HG03575 (cell line): ENCODE measurements at regions not wholly inside any gene's neighbourhood (a gene's known extent, or its start where the extent isn't known, plus 50 kb on each side); places are given as distances from the start of the nearest gene placed in this dataset.
"Not testable (repeated sequence)": the region's sequence is repeated elsewhere in the genome, so short reads cannot be mapped to it uniquely, and the experiment has no call there.

Source experiments
- ATAC-seq: cut with Tn5 transposase; IDR thresholded peaks from one replicate; pipeline ENCODE4 v1.9.1; 2021; ENCODE audit not compliant: unreplicated experiment, insufficient number of reproducible peaks, low FRiP score; ENCODE audit errors: extremely low read depth

DNA sequence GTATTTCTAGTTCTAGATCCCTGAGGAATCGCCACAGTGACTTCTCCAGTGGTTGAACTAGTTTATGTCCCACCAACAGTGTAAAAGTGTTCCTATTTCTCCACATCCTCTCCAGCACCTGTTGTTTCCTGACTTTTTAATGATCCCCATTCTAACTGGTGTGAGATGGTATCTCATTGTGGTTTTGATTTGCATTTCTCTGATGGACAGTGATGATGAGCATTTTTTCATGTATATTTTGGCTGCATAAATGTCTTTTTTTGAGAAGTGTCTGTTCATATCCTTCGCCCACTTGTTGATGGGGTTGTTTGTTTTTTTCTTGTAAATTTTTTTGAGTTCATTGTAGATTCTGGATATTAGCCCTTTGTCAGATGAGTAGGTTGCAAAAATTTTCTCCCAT, 223.2 kb upstream of the MINDY3 start:
- not testable (repeated sequence) for ATAC-seq

DNA sequence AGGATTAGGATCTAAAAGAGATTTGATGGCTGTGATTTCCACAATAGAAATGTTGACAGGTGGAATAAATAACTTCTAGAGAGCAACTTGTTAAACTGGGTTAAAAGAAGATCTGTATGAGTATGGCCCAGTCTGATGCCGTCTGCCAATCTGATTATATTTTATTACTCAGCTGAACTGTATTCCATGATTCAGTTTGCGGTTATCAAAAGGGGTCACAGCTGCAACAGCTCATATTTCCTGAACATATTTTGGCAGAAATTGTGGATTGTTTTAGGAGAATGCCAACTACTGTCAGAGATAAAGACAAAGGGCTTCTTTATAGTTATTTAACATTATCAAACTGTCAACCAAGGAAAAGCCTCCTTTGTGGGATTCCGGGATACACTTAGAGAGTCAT, 244.8 kb upstream of the MINDY3 start:
- ATAC-seq, result no peak

DNA sequence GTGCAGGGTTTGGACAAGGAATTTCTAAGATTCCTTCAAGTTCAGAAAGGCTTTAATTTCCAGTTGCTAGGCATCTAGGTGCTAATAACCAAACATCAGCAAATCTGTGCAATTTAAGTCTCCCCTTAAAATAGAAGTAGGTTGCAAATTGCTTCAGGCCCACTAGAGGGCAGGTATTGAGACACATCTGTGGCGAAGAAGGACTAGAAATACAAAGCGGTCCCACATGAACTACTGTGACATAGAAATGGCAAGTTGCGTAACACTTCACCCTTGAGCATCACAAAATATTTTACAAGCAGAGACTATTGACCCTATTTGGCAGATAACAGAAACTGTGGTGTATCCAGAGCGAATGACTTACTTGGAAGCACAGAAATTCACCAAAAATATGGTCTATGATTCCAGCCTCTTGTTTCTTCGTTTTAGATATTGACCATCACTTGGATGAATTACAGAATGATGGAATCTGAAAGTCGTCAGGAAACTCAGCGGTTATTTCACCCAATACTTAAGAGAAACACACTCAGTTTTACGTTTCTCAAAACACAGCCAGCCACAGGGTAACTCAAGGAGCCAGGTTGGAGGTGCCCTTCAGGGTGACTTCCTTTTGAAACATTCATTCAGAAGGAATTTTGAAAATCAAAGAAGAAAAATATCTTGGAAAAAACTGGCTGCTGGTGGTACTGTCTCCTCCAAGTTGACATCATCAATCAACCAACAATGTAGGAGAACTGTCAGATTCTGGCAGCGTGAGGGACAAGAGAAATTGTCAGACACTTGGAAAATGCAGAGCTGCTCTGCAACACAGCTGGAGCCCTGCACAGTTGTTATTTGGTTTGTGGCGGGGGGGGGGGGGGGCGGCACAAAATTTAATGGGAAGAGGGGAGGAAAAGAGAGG, 256.3 kb upstream of the MINDY3 start:
- ATAC-seq, result no peak

DNA sequence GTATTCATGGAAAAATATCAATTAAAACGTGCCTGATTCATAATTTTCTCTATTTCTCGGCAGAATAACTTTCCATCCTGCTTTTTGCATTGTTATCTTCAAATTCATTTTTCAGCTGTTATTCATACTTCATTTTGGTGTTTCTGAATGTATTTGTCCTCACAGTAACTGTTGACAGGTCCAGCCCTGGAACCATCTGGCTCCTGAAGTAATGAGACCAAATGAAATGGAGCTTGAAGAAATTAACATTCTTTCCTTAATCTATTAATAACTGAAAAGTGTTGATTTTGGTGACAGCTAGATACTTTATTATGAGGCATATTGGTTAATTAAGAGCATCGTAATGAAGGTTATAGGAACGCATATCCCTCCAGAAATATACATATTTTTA, 257.0 kb upstream of the MINDY3 start:
- no peak for ATAC-seq

DNA sequence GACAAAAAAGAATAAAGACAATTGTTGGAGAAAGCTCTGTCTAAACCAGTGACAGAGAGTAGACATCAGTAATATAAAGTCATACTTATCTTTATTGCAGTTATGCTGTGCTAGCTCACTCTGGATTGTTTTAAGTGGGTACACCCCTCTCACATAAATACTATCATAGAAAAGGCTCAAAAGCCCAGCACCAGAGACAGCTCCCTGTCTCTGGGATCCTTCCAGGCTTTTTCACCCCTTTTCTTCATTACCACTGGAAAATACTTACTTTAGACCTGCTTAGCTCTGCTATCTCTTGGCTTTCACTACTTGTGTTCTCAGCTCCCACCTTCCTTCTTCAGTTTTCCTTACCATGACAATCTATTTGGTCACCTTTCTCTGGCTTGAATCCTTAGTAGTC, 259.1 kb upstream of the MINDY3 start:
- no peak for ATAC-seq

DNA sequence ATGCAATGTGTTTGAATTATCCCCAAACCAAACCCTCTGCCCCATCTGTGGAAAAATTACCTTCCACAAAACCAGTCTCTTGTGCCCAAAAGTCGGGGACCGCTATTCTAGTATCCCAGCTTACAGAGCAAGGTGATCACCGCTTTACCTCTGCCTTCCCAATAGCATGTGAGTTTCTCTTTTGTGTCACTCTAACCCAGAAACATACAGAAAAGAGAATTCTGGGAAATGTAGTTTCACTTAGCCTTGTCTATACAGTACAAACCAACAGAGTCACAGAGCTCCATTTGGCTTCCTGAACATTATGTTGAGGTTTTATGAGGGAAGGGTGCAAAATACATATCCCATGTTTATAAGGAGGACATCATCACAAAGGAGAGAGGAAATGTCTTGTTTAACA, 260.3 kb upstream of the MINDY3 start:
- ATAC-seq, result no peak

DNA sequence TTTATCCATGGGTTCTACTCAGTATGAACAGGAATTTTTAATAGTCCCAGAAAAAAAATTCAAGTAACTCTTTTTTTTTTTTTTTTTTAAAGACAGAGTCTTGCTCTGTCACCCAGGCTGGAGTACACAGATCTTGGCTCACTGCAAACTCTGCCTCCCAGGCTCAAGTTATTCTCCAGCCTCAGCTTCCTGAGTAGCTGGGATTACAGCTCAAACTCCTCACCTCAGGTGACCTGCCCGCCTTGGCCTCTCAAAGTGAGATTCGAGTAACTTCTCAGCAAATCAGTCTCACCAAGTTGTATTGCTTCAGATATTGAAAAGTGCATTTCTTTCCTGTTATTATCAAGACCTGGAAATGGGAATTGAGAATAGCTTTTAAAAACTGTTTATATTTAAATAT, 281.2 kb upstream of the MINDY3 start:
- no peak for ATAC-seq

DNA sequence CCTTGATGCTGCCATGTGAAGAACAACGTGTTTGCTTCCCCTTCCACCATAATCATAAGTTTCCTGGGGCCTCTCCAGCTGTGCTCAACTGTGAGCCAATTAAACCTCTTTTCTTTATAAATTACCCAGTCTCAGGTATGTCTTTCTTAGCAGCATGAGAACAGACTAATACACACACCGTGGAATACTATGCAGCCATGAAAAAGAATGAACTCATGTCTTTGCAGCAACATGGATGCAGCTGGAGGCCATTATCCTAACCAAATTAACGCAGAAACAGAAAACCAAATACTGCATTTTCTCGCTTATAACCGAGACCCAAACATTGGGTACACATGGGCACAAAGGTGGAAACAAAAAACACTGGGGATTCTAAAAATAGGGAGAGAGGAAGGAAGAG, 286.7 kb upstream of the MINDY3 start:
- ATAC-seq, result no peak

DNA sequence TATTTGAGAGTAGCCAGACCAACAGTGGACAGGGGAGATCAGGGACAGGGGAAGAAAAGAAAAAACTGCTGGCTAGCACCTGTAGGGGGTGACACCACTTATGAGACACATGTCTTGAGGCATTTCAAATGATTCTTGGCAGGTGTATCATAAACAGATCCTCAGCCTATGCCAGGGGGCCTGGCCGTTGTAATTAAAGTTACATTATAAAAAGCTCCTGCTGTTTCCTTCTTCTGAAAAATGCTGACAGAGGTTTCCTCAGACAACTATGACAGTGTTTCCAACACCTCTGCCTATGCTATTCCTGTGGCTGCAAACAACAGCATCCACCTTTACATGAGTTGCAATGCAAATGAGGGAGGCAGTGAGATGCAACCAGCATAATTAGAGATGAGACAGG, 281.0 kb upstream of the PTER start:
- no peak for ATAC-seq

DNA sequence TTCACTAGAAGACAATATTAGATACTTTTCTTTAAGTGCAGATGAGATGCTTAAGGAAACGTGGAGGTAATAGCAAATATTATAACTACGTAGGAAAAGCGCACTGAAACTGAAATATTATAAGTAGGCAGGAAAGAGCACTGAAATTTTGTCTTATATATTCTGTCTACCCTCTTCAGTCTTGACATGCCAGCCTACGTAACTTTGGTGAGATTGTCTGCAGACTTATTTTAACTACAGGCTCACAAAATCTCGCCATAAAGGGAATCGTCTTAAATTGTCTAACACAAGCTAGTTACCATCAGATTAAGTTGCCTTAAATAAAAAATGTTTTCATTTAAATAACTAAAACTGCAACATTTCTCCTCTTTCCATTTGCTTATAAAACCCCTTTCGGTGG, 280.1 kb upstream of the PTER start:
- no peak for ATAC-seq

DNA sequence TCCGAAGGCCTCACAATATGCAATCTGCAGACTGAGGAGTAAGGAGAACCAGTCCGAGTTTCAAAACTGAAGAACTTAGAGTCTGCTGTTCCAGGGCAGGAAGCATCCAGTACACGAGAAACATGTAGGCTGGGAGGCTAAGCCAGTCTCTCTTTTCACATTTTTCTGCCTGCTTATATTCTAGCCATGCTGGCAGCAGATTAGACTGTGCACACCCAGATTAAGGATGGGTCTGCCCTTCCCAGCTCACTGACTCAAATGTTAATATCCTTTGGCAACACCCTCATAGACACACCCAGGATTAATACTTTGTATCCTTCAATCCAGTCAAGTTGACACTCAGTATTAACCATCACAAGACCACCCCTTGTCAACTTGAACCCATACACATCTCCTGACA, 271.7 kb upstream of the PTER start:
- ATAC-seq, result not testable (repeated sequence)

DNA sequence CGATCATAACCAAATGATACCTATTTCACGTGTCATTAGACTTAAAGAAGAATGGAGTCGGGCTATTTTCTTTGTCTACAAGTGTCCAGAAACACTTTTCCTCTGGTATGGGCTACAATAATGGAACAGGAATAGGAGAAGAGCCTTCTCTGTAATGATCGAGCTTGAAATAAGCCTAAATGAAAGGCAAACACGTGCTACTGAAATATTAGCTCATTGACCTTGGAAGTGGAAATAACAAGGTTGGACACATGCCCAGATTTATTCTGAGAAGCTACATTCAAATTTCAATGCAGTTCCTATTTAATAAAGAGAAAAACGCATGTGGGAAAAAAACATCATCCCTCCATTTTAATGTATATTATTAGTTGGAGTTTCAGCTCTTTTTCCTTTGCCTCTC, 254.7 kb upstream of the PTER start:
- no peak for ATAC-seq

DNA sequence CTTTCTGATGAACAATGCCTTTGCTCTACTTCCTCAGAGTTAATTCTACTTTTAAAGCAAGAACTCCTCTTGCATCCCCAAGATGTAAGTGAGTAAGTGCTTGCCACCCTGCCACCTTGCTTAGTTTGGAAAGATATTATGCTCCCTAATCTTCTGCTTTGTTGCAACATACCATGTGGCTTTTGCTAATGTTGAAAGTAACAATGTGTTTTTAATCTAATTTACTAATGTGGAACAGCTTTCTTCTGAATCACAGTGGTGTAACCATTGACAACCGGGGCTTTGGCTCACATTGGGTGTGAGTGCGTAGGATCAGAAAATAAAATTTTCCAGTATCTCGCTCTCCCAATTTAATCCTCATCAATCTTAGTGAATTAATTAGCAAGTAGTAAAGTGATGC, 254.1 kb upstream of the PTER start:
- ATAC-seq, result no peak

DNA sequence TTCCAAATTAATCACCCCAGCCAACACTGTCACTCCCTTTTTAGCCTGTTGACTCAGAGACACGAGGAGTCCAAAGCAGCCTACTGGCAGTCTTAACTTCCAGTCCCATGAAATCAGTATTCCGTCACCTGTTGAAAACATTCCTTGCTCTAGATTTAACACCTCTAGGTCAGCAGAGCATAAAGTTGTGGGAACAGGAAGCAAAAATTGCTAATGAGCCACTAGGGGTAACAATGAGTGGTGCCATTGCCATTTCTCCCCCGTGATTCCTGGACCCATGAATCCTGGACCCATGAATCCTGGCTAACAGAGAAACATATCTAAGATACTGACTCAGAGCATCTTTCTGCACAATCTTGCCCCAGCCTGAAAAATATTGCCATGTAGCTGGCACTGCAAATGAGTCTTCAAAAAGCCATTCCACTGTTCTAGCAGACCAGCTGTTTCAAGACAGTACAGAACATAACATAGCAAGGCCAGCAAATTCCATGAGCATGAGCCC, 252.7 kb upstream of the PTER start:
- no peak for ATAC-seq

DNA sequence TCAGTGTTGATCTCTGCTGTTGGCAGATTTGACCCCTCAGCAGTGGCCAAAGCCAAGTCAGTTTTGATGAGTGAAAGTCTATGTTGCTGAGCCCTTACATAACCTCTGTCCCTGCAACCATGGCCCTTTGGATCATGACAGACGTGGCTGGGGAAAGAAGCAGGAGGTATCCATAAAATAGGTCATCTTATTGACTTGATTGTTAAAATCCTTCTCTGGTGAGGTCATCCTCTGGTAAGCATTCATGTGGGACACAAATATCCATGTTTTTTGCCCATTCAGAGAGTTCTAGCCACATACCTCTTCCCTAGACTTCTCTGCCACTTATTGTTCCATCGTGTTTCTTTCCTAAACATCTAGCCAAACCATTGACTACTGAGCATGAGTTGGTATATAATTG, 251.9 kb upstream of the PTER start:
- no peak for ATAC-seq

DNA sequence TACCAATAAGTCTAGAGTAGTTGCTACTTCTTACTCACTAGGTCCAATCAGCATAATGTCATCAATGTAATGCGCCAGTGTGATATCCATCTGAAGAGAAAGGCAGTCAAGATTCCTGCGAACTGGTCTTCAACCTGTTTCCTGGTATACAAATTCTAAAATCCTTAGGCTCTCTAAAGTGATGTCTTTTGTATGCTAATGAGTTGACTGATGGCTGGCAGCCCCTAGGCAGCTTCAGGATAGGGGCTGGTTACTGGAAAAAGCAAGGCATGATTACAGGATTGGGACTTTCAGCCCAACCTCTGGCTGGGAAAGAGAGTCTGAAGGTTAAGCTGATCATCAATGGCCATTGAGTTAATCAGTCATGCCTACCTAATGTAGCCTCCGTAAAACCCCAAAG, 250.2 kb upstream of the PTER start:
- ATAC-seq, result no peak

DNA sequence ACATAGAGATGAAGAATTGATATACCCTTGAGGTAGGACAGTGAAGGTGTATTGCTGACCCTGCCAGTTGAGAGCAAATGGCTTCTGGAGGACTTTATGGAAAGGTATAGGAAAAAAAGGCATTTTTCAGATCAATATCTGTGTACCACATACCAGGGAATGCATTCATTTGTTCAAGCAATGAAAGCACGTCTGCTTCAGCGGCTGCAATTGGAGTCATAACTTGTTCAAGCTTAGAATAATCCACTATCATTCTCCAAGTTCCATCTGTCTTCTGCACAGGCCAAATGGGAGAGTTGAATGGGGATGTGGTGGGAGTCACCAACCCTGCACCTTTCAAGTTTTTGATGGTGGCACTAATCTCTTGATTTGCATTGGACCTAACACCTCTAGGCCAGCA, 249.6 kb upstream of the PTER start:
- ATAC-seq, result no peak

DNA sequence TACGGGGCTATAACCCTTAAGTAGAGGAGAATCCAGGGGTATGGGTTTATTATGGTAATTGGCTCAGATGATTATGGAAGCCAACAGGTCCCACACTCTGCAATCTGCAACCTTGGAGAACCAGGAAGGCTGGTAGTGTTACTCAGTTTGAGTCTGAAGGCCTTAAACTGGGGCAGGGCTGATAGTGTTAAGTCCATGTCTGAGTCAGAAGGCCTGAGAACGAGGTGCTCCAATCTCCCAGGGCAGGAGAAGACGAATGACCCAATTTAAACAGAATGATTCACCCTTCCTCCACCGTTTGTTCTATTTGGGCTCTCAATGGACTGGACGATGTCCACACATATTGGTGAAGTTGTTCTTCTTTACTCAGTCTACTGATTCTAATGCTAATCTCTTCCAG, 244.5 kb upstream of the PTER start:
- ATAC-seq, result no peak

DNA sequence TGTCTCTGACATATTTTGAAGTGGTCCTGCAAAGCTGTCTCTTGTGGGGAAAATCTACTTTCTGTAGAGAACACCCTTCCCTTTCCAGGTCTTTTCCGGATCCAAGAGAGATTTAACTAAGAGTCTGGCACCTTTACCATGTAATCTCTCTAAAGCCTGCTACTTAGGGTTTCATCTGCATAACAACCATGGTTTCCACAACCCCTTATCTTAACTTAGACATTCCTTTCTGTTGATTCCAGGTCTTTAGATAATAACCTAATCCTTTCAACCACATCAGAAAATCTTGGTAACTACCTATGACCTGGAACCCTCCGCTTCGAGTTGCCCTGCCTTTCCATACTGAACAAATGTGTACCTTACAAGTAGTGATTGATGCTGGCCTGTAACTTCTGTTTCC, 243.6 kb upstream of the PTER start:
- ATAC-seq, result no peak

DNA sequence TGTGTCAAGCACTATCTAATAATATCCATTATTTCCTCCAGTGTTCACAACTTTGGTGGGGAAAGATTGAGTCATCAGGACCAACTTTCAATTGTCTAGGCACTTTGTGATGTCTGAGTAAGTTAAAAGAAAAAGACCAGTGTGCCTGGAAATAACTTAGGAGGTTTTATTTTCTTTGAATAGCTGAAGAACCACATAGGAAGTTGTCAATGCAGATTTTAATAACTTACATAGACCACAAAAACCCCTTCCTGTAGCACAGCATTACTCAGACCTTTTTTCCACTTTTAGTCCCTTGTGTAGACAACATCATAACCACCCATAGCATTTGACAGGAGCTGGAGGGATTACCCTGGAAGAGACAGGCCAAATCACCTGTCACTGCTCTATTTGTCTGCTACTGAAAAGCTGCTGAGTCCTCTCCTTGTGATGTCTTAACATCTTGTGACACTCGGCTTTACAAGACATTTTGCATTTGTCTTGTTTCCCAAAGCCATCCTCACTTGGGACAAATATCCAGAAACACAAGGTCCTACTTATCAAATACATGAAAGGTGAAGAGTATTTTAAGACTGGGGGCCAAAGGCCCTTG, 241.5 kb upstream of the PTER start:
- peak; percentile 92 for ATAC-seq

DNA sequence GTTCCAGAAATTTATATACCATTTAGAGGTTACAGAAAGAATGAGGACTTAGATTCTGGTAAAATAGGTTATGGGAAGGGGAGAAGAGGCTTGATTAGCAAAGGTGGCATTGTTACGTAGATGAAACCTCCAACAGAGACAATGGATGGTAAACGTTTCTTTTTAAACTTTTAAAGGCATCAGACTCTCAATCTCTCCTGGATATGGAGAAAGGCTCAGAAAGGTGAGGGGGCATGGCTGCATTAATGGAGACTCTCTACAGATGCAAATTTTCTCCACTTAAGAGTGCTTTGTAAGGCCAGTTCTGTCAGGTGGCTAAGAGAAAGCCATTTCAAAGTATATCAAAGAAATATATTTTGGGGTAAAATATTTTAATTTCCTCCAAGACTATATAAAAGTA, 240.9 kb upstream of the PTER start:
- no peak for ATAC-seq
